ENCODE measurements at regions not wholly inside any gene's neighbourhood (a gene's known extent, or its start where the extent isn't known, plus 50 kb on each side); places are given as distances from the start of the nearest gene placed in this dataset.

DNA sequence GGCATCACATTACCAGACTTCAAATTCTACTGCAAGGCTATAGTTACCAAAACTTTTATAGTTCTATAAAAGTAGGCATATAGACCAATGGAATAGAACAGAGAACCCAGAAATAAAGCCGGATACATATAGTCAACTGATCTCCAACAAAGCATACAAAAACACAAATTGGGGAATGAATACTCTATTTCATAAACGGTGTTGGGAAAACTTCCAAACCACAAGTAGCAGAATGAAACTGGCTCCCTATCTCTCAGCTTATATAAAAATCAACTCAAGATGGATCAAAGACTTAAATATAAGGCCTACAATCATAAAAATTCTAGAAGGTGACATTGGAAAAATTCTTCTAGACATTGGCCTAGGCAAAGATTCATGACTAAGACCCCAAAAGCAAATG lies 187.9 kb upstream of the PLXNC1 start:
- DNase-seq (ENCODE audit: low read depth, low spot score) (no peak), ATAC-seq (no peak), FAIRE-seq (no peak)
- ChIA-PET SMC1A (ENCODE audit: uncharacterized antibody, unreplicated experiment) (no interaction called here), POLR2A (no interaction called here), CTCF (no interaction called here), RAD21 (ENCODE audit: unreplicated experiment) (no interaction called here)
- in situ Hi-C loops (cut with MboI) = no loop called here
- Histone ChIP-seq H4K20me1 (ENCODE audit: control insufficient read depth, insufficient read depth) (no peaks in the 10 kb centered on the region), H3K4me2 (ENCODE audit: control insufficient read depth, insufficient read depth) (no peak overlapping the region), H3K9ac (ENCODE audit: control insufficient read depth, insufficient read depth, low read length) (no peak overlapping the region), H3K4me1 (ENCODE audit: control insufficient read depth, insufficient read depth, low read length) (no peaks in the 10 kb centered on the region), H3K9me3 (replicated peaks; ENCODE audit: control insufficient read depth, insufficient read depth, low read length) (no peaks in the 10 kb centered on the region), H3K4me3 (no peak overlapping the region), H2AFZ (ENCODE audit: control insufficient read depth, low read depth, low read length) (no peak overlapping the region), H3K36me3 (ENCODE audit: control insufficient read depth in 2 of 2, insufficient read depth in 2 of 2, low read length in 1 of 2) (no peaks in the 10 kb centered on the region), H3K27ac (ENCODE audit: control insufficient read depth, insufficient read depth) (no peak overlapping the region), H3K27me3 (replicated peaks in 1 of 2; ENCODE audit: control insufficient read depth in 2 of 2, insufficient read depth in 2 of 2, low read length in 1 of 2) (no peaks in the 10 kb centered on the region), H3K79me2 (ENCODE audit: control insufficient read depth, insufficient read depth, low read length) (no peaks in the 10 kb centered on the region)
- WGBS (ENCODE audit: insufficient coverage, insufficient replicate concordance, low lambda C conversion rate, missing lambda C conversion rate) = 3% methylated on average over 2 of the region's 2 CpGs
- TF ChIP-seq MEF2A (IDR thresholded peaks at IDR 0.05; ENCODE audit: insufficient read depth, low read depth, low read length) (no peak), CEBPB (IDR thresholded peaks at IDR 0.05; ENCODE audit: borderline replicate concordance in 1 of 2, low read depth in 2 of 2, low read length in 2 of 2) (no peak), ZNF207 (IDR thresholded peaks at IDR 0.05; ENCODE audit: borderline replicate concordance) (no peak), NFYA (IDR thresholded peaks at IDR 0.05; ENCODE audit: borderline replicate concordance, low read depth, low read length) (no peak), BCL11A (IDR thresholded peaks at IDR 0.05; ENCODE audit: low read depth, low read length) (no peak), NFXL1 (IDR thresholded peaks at IDR 0.05; ENCODE audit: borderline replicate concordance) (no peak), YY1 (IDR thresholded peaks at IDR 0.05; ENCODE audit: low read depth, low read length) (no peak)
- TF ChIP-seq, protein P1, sequence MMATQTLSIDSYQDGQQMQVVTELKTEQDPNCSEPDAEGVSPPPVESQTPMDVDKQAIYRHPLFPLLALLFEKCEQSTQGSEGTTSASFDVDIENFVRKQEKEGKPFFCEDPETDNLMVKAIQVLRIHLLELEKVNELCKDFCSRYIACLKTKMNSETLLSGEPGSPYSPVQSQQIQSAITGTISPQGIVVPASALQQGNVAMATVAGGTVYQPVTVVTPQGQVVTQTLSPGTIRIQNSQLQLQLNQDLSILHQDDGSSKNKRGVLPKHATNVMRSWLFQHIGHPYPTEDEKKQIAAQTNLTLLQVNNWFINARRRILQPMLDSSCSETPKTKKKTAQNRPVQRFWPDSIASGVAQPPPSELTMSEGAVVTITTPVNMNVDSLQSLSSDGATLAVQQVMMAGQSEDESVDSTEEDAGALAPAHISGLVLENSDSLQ (IDR thresholded peaks at IDR 0.05) = no peak
- TF ChIP-seq, protein P2, sequence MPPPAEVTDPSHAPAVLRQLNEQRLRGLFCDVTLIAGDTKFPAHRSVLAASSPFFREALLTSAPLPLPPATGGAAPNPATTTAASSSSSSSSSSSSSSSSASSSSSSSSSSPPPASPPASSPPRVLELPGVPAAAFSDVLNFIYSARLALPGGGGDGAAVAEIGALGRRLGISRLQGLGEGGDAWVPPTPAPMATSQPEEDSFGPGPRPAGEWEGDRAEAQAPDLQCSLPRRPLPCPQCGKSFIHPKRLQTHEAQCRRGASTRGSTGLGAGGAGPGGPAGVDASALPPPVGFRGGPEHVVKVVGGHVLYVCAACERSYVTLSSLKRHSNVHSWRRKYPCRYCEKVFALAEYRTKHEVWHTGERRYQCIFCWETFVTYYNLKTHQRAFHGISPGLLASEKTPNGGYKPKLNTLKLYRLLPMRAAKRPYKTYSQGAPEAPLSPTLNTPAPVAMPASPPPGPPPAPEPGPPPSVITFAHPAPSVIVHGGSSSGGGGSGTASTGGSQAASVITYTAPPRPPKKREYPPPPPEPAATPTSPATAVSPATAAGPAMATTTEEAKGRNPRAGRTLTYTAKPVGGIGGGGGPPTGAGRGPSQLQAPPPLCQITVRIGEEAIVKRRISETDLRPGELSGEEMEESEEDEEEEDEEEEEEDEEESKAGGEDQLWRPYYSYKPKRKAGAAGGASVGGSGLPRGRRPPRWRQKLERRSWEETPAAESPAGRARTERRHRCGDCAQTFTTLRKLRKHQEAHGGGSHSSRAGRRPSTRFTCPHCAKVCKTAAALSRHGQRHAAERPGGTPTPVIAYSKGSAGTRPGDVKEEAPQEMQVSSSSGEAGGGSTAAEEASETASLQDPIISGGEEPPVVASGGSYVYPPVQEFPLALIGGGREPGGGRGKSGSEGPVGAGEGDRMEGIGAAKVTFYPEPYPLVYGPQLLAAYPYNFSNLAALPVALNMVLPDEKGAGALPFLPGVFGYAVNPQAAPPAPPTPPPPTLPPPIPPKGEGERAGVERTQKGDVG (CRISPR knock-in tag; IDR thresholded peaks at IDR 0.05) = no peak
- intact Hi-C loops (cut with micrococcal nuclease; ENCODE audit: unreplicated experiment) = no loop called here
- no TSS peak for BruUV-seq (replicated peaks)
